ENCODE measurements at regions not wholly inside any gene's neighbourhood (a gene's known extent, or its start where the extent isn't known, plus 50 kb on each side); places are given as distances from the start of the nearest gene placed in this dataset.

GRCh38 chr1:13878021-13878420 is 178.0 kb downstream of the PRDM2 start:
- no peak for DNase-seq

- no peak for DNase-seq
Measured at GRCh38 chr1:13878451-13878850, 178.5 kb downstream of the PRDM2 start.

- DNase-seq, result no peak
Measured at GRCh38 chr1:13881385-13882088, 181.5 kb downstream of the PRDM2 start.

GRCh38 chr1:13888351-13888986 is 188.5 kb downstream of the PRDM2 start:
- DNase-seq, result no peak

DNA sequence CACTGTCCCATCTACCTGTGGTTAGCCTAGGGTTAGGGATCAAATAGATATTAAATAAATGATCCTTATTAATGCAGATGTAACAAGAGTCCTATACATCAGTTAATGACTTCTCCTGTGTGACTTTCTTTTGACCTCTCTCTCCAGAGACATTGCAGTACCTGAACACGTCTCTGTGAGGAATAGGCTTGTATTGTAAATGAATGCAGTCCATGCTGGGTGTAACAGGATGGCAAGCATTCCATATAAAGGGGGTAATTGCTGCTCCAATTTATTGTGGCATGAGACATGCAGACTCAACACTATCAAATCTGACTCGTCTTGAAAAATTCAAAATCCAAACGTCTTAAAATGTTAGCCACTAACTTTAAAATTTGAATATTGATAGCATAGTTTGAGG is 189.5 kb downstream of the PRDM2 start:
- DNase-seq, result no peak

DNA sequence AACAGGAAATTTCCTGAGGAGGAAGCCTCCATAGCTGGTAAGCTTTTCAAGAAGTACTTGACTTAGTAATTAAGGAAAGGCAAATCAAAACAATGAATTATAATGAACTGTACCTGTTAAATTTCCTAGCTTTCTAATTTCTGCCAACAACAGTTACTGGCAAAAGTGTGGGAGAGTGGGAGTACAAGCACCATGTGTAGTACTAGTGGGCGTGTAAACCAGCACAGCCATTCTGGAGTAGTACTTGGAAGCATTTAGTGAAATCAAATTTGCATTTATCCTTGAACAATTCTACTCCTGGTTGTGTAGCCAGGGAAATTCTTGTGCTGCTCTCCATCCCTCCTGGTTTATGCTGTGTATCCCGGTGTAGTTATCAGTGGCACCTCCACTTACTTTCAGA is 190.8 kb downstream of the PRDM2 start:
- no peak for DNase-seq

GRCh38 chr1:13892198-13892597 is 192.2 kb downstream of the PRDM2 start:
- DNase-seq, result no peak

DNA sequence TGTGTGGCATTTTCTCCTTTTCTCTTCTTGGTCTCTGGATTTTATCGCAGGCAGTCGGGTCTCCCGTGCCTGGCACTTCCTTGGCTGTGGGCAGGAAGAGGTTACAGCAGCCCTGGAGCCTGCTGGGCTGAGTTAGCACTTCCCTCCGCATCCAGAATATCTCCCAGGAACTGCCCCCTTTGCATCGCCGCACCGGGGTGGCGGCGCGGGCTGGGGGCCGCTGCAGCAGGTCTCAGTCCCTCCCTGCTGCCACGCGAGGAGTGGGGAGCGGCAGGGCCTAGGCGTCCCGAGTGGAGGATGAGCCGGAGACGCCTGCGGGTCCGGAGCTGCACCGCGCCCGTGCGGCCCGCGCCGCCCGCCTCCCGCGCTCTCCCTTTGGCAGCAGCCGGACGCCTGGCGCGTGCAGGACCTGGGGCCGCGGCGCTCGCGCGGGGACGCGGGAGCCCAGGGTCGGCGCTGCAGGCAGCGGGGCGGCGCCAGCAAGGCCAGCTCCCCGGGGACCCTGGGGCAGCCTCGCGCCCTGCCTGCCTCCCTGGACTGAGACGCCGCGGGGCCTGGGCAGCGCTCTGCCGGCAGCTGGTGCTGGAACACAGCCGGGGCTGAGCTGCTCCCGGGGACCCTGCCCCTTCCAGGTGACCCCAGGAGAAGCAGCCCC is 192.8 kb downstream of the PRDM2 start:
- DNase-seq, result no peak

GRCh38 chr1:13893409-13893821 is 193.4 kb downstream of the PRDM2 start:
- no peak for DNase-seq

GRCh38 chr1:13896932-13897331 is 196.9 kb downstream of the PRDM2 start:
- no peak for DNase-seq

GRCh38 chr1:13898406-13898805 is 198.4 kb downstream of the PRDM2 start:
- DNase-seq, result no peak

DNA sequence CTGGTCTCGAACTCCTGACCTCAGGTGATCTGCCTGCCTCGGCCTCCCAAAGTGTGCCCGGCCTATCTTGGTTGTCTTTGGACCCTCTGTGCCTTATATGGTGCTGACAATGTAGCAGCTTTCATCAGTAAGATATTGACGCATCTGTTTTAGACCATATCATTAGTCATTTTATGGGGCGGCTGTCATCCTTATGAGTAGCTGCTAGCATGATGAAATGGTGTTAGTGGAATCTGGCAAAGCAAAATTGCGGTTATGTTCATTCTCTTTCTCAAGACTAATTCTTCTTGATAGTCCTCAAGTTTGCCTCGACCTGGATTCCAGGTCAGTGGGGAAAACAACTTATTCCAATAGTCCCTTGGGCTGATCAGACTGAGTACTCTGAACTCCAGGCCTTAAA is 199.9 kb downstream of the PRDM2 start:
- DNase-seq, result no peak

GRCh38 chr1:13900583-13900982 is 200.6 kb downstream of the PRDM2 start:
- no peak for DNase-seq

GRCh38 chr1:13901039-13901438 is 201.1 kb downstream of the PRDM2 start:
- DNase-seq, result no peak

GRCh38 chr1:13901597-13901996 is 201.6 kb downstream of the PRDM2 start:
- no peak for DNase-seq

DNA sequence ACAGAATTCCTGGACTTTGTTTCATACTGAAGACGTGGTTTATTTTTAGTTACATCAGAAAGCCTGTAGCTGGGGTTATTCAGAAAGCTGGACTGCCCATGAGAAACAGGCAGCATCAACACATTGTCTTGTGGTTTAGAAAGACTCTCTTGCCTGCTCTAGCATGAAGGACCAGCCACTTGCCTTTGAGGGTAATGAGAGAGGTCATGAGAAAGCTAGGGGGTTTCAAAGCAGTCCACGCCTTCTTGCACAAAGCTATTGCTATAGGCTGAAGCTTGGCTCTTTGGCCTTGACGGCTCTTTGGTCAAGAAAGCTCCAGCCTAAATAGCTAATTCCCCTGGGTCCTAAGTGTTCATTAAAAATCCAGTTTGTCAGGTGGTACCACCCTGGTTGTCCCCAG is 208.1 kb downstream of the PRDM2 start:
- DNase-seq, result no peak

- DNase-seq, result no peak
Measured at GRCh38 chr1:13911697-13912619, 212.0 kb downstream of the PRDM2 start.

DNA sequence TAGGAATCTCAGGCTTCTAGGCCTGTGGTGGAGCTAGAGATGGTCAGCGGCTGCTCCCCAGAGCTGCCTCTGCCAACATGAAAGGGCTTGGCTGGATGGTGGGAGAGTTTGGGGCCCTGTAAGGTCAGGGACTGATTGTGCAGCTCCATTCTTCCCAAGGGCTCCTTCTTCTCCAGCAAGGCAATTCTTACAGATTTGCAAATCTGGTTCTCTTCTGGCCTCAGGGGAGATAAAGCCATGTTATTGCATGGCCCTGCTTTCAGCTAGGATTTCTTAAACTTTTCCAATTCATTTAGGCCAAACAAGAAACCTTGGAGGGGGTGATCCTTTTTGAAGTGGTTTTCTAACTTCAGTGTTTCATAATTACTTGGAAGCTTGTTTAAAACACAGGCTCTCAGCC is 213.4 kb downstream of the PRDM2 start:
- DNase-seq, result no peak

DNA sequence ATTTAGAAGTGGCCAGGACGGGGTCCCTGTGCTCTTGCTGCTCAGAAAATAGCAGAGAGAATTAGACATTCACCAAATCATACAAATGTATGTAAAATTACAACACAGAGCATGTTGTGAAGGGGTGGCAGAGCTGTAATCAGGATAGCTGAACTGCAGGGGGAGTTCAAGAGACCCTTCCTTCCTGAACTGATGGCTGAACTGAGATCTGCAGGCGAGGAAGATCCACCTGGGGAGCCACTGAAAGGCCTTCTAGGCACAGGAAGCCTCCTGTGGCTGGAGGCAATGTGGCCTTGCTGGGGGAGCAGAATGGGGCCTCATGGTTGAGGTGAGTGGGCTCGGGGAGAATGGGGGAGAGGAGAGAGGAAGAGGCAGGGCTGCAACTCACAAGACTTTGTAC is 216.5 kb downstream of the PRDM2 start:
- no peak for DNase-seq

- DNase-seq, result no peak
Measured at GRCh38 chr1:13917607-13918006, 217.6 kb downstream of the PRDM2 start.

GRCh38 chr1:13918862-13919261 is 218.9 kb downstream of the PRDM2 start:
- no peak for DNase-seq

- no peak for DNase-seq
Measured at GRCh38 chr1:13921190-13921589, 221.2 kb downstream of the PRDM2 start.

DNA sequence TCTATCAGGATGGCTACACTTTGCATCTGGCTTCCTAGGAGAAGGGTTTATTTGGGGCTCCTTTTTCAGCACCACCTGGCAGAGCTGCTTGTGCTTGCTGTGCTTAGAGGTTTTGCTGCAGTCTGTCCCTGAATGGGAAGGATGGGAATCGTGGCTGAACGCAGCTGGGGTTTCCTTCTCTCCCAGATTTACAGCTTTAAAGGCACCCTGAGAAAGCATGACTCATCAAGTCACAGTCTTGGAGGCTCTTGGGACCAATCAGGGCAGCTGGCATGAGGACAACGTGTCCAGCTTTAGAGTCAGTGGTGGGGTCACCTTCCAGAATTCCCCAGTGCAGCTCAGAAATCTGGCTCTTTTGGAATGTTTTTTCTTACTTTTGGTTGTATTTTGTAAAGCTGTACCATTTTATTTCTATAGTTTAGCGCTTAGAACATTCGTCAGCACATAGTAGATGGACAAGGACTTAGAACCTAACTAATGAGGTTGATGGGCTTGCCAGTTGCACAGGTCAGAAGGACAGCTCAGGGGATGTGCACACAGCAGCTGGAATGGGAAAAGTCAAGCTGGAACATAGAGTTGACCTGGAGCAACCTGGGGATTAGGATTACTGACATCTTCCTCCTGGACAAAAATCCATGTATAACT is 222.6 kb downstream of the PRDM2 start:
- DNase-seq, result no peak
